ENCODE measurements at regions not wholly inside any gene's neighbourhood (a gene's known extent, or its start where the extent isn't known, plus 50 kb on each side); places are given as distances from the start of the nearest gene placed in this dataset.

GRCh38 chr2:238585836-238586821 is 159.4 kb downstream of the ASB1 start:
- Histone ChIP-seq H3K27me3 (replicated peaks; ENCODE audit: control insufficient read depth, insufficient read depth, low read length) (no peaks in the 10 kb centered on the region), H3K4me1 (ENCODE audit: control insufficient read depth, insufficient read depth, low read length) (peaks cover 5% of the 10 kb centered on the region), H3K4me3 (ENCODE audit: low read length) (no peak overlapping the region), H3K9ac (ENCODE audit: low read length) (no peak overlapping the region), H3K36me3 (ENCODE audit: control insufficient read depth, insufficient read depth, low read length, severe bottlenecking) (no peaks in the 10 kb centered on the region), H3K9me3 (ENCODE audit: control insufficient read depth, low read length) (no peaks in the 10 kb centered on the region)
- DNase-seq (ENCODE audit: low read depth) = no peak

GRCh38 chr2:238586931-238587775 is 160.4 kb downstream of the ASB1 start:
- no peaks in the 10 kb centered on the region for H3K27me3 ChIP-seq (replicated peaks; ENCODE audit: control insufficient read depth, insufficient read depth, low read length)
- no peaks in the 10 kb centered on the region for H3K36me3 ChIP-seq (ENCODE audit: control insufficient read depth, insufficient read depth, low read length, severe bottlenecking)
- no peaks in the 10 kb centered on the region for H3K4me1 ChIP-seq (ENCODE audit: control insufficient read depth, insufficient read depth, low read length)
- H3K9me3 ChIP-seq (ENCODE audit: control insufficient read depth, low read length) = no peaks in the 10 kb centered on the region
- no peak overlapping the region for H3K9ac ChIP-seq (ENCODE audit: low read length)
- DNase-seq (ENCODE audit: low read depth) = no peak
- no peak overlapping the region for H3K4me3 ChIP-seq (ENCODE audit: low read length)

- Histone ChIP-seq H3K4me3 (ENCODE audit: low read length) (no peak overlapping the region), H3K9ac (ENCODE audit: low read length) (no peak overlapping the region), H3K27me3 (replicated peaks; ENCODE audit: control insufficient read depth, insufficient read depth, low read length) (no peaks in the 10 kb centered on the region), H3K36me3 (ENCODE audit: control insufficient read depth, insufficient read depth, low read length, severe bottlenecking) (no peaks in the 10 kb centered on the region), H3K9me3 (ENCODE audit: control insufficient read depth, low read length) (no peaks in the 10 kb centered on the region), H3K4me1 (ENCODE audit: control insufficient read depth, insufficient read depth, low read length) (no peaks in the 10 kb centered on the region)
- DNase-seq (ENCODE audit: low read depth) = no peak
These were observed 161.3 kb downstream of the ASB1 start for GRCh38 chr2:238587776-238588660.

GRCh38 chr2:238589591-238590460 is 163.1 kb downstream of the ASB1 start:
- no peak for DNase-seq (ENCODE audit: low read depth)
- Histone ChIP-seq H3K27me3 (replicated peaks; ENCODE audit: control insufficient read depth, insufficient read depth, low read length) (no peaks in the 10 kb centered on the region), H3K4me1 (ENCODE audit: control insufficient read depth, insufficient read depth, low read length) (no peaks in the 10 kb centered on the region), H3K9me3 (ENCODE audit: control insufficient read depth, low read length) (no peaks in the 10 kb centered on the region), H3K9ac (ENCODE audit: low read length) (no peak overlapping the region), H3K4me3 (ENCODE audit: low read length) (no peak overlapping the region), H3K36me3 (ENCODE audit: control insufficient read depth, insufficient read depth, low read length, severe bottlenecking) (no peaks in the 10 kb centered on the region)

GRCh38 chr2:238591732-238592131 is 165.0 kb downstream of the ASB1 start:
- no peak overlapping the region for H3K4me3 ChIP-seq (ENCODE audit: low read length)
- no peaks in the 10 kb centered on the region for H3K27me3 ChIP-seq (replicated peaks; ENCODE audit: control insufficient read depth, insufficient read depth, low read length)
- no peaks in the 10 kb centered on the region for H3K9me3 ChIP-seq (ENCODE audit: control insufficient read depth, low read length)
- no peak for DNase-seq (ENCODE audit: low read depth)
- no peaks in the 10 kb centered on the region for H3K36me3 ChIP-seq (ENCODE audit: control insufficient read depth, insufficient read depth, low read length, severe bottlenecking)
- H3K4me1 ChIP-seq (ENCODE audit: control insufficient read depth, insufficient read depth, low read length) = peaks cover 5% of the 10 kb centered on the region
- H3K9ac ChIP-seq (ENCODE audit: low read length) = no peak overlapping the region

- DNase-seq (ENCODE audit: low read depth) = no peak
- no peaks in the 10 kb centered on the region for H3K27me3 ChIP-seq (replicated peaks; ENCODE audit: control insufficient read depth, insufficient read depth, low read length)
- H3K9me3 ChIP-seq (ENCODE audit: control insufficient read depth, low read length) = no peaks in the 10 kb centered on the region
- no peak overlapping the region for H3K4me3 ChIP-seq (ENCODE audit: low read length)
- H3K9ac ChIP-seq (ENCODE audit: low read length) = no peak overlapping the region
- H3K36me3 ChIP-seq (ENCODE audit: control insufficient read depth, insufficient read depth, low read length, severe bottlenecking) = no peaks in the 10 kb centered on the region
- peaks cover 19% of the 10 kb centered on the region for H3K4me1 ChIP-seq (ENCODE audit: control insufficient read depth, insufficient read depth, low read length)
These were observed 166.5 kb downstream of the ASB1 start for GRCh38 chr2:238593236-238593635.

GRCh38 chr2:238593678-238594077 is 167.0 kb downstream of the ASB1 start:
- Histone ChIP-seq H3K36me3 (ENCODE audit: control insufficient read depth, insufficient read depth, low read length, severe bottlenecking) (no peaks in the 10 kb centered on the region), H3K4me3 (ENCODE audit: low read length) (no peak overlapping the region), H3K4me1 (ENCODE audit: control insufficient read depth, insufficient read depth, low read length) (peaks cover 21% of the 10 kb centered on the region), H3K27me3 (replicated peaks; ENCODE audit: control insufficient read depth, insufficient read depth, low read length) (no peaks in the 10 kb centered on the region), H3K9ac (ENCODE audit: low read length) (no peak overlapping the region), H3K9me3 (ENCODE audit: control insufficient read depth, low read length) (no peaks in the 10 kb centered on the region)
- DNase-seq (ENCODE audit: low read depth) = no peak

- no peak for DNase-seq (ENCODE audit: low read depth)
These were observed 168.3 kb downstream of the ASB1 start for GRCh38 chr2:238594796-238595749.

GRCh38 chr2:238595750-238596570 is 169.2 kb downstream of the ASB1 start:
- H3K4me1 ChIP-seq (ENCODE audit: control insufficient read depth, insufficient read depth, low read length) = peaks cover 23% of the 10 kb centered on the region
- H3K4me3 ChIP-seq (ENCODE audit: low read length) = no peak overlapping the region
- DNase-seq (ENCODE audit: low read depth) = no peak

More at GRCh38 chr2:238594796-238595749, 168.3 kb downstream of the ASB1 start:
- Histone ChIP-seq H3K36me3 (ENCODE audit: control insufficient read depth, insufficient read depth, low read length, severe bottlenecking) (no peaks in the 10 kb centered on the region), H3K9ac (ENCODE audit: low read length) (no peak overlapping the region), H3K4me1 (ENCODE audit: control insufficient read depth, insufficient read depth, low read length) (peaks cover 21% of the 10 kb centered on the region), H3K27me3 (replicated peaks; ENCODE audit: control insufficient read depth, insufficient read depth, low read length) (no peaks in the 10 kb centered on the region), H3K4me3 (ENCODE audit: low read length) (no peak overlapping the region), H3K9me3 (ENCODE audit: control insufficient read depth, low read length) (no peaks in the 10 kb centered on the region)

More at GRCh38 chr2:238595750-238596570, 169.2 kb downstream of the ASB1 start:
- Histone ChIP-seq H3K36me3 (ENCODE audit: control insufficient read depth, insufficient read depth, low read length, severe bottlenecking) (no peaks in the 10 kb centered on the region), H3K27me3 (replicated peaks; ENCODE audit: control insufficient read depth, insufficient read depth, low read length) (no peaks in the 10 kb centered on the region), H3K9ac (ENCODE audit: low read length) (no peak overlapping the region), H3K9me3 (ENCODE audit: control insufficient read depth, low read length) (no peaks in the 10 kb centered on the region)

Data from adipocyte (in vitro differentiated cells).